ENCODE measurements at regions not wholly inside any gene's neighbourhood (a gene's known extent, or its start where the extent isn't known, plus 50 kb on each side); places are given as distances from the start of the nearest gene placed in this dataset.

GRCh38 chr7:118664498-118664897 is 440.0 kb downstream of the ANKRD7 start:
- no peak overlapping the region for H3K4me3 ChIP-seq
- intact Hi-C loops (cut with DNase I), result no loop called here
- H3K9me3 ChIP-seq, result no peaks in the 10 kb centered on the region
- no peak for TF ChIP-seq POLR2A (IDR thresholded peaks at IDR 0.05)
- TF ChIP-seq, protein P1, sequence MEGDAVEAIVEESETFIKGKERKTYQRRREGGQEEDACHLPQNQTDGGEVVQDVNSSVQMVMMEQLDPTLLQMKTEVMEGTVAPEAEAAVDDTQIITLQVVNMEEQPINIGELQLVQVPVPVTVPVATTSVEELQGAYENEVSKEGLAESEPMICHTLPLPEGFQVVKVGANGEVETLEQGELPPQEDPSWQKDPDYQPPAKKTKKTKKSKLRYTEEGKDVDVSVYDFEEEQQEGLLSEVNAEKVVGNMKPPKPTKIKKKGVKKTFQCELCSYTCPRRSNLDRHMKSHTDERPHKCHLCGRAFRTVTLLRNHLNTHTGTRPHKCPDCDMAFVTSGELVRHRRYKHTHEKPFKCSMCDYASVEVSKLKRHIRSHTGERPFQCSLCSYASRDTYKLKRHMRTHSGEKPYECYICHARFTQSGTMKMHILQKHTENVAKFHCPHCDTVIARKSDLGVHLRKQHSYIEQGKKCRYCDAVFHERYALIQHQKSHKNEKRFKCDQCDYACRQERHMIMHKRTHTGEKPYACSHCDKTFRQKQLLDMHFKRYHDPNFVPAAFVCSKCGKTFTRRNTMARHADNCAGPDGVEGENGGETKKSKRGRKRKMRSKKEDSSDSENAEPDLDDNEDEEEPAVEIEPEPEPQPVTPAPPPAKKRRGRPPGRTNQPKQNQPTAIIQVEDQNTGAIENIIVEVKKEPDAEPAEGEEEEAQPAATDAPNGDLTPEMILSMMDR (IDR thresholded peaks at IDR 0.05), result no peak
- H3K4me1 ChIP-seq, result no peaks in the 10 kb centered on the region
- no peak overlapping the region for H3K27ac ChIP-seq
- H3K36me3 ChIP-seq, result no peaks in the 10 kb centered on the region
- ATAC-seq (no peak), DNase-seq (no peak)
- no peaks in the 10 kb centered on the region for H3K27me3 ChIP-seq
- 24 to 47% (median 41%) methylated on average over 1 of the region's 1 CpG for WGBS, 4 donors

DNA sequence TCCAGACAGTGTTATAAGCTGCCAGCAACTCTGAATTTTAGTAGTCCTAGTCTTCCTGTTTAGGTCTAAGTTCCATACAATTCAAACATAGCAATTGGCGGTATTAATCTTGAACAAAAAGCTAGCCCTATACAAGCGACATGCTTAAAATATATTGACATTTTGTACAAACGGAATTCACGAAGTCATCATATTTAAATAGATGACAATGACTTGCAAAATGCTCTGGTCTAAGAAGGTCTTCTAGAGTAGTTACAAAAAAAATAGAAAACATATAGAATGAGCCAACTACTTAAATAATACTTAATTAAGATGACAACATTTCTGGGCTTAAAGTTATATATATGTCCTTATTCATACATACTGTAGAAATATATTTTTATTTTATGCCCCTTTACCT is 446.6 kb downstream of the ANKRD7 start:
- intact Hi-C loops (cut with DNase I), result no loop called here
- 83 to 90% (median 87%) methylated on average over 4 of the region's 4 CpGs for WGBS, 4 donors

GRCh38 chr7:118684796-118685195 is 460.3 kb downstream of the ANKRD7 start:
- Histone ChIP-seq H3K27ac (no peak overlapping the region), H3K4me1 (no peaks in the 10 kb centered on the region), H3K36me3 (no peaks in the 10 kb centered on the region), H3K9me3 (no peaks in the 10 kb centered on the region), H3K4me3 (no peak overlapping the region), H3K27me3 (no peaks in the 10 kb centered on the region)
- ATAC-seq (no peak), DNase-seq (no peak)
- TF ChIP-seq, protein P1 (IDR thresholded peaks at IDR 0.05), result no peak
- no peak for TF ChIP-seq POLR2A (IDR thresholded peaks at IDR 0.05)
- intact Hi-C loops (cut with DNase I), result no loop called here

More for the DNA sequence above, 446.6 kb downstream of the ANKRD7 start:
- H3K27me3 ChIP-seq, result no peaks in the 10 kb centered on the region
- TF ChIP-seq POLR2A (IDR thresholded peaks at IDR 0.05), result no peak
- TF ChIP-seq, protein P1 (IDR thresholded peaks at IDR 0.05), result no peak
- DNase-seq, result no peak
- no peaks in the 10 kb centered on the region for H3K36me3 ChIP-seq
- H3K27ac ChIP-seq, result no peak overlapping the region
- no peak for ATAC-seq
- no peaks in the 10 kb centered on the region for H3K4me1 ChIP-seq
- H3K9me3 ChIP-seq, result no peaks in the 10 kb centered on the region
- H3K4me3 ChIP-seq, result no peak overlapping the region

DNA sequence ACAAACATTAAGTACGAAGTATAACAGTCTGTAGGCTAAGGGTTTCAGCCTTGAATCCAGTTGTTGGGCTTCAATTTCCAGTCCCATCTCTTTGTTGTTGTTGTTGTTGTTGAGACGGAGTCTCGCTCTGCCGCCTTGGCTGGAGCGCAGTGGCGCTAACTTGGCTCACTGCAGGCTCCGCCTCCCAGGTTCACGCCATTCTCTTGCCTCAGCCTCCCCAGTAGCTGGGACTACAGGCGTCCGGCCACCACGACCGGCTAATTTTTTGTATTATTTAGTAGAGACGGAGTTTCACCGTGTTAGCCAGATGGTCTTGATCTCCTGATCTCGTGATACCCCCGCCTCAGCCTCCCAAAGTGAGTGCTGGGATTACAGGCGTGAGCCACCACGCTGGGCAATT is 464.9 kb downstream of the ANKRD7 start:
- Histone ChIP-seq H3K4me3 (no peak overlapping the region), H3K4me1 (no peaks in the 10 kb centered on the region), H3K36me3 (no peaks in the 10 kb centered on the region), H3K27me3 (no peaks in the 10 kb centered on the region), H3K9me3 (no peaks in the 10 kb centered on the region), H3K27ac (no peak overlapping the region)
- DNase-seq, result peak in 1 of 5 donors; percentile 28
- intact Hi-C loops (cut with DNase I), result no loop called here
- 91 to 95% (median 91%) methylated on average over 18 of the region's 18 CpGs for WGBS, 4 donors
- ATAC-seq, result no peak
- no peak for TF ChIP-seq POLR2A (IDR thresholded peaks at IDR 0.05)
- TF ChIP-seq, protein P1 (IDR thresholded peaks at IDR 0.05), result no peak

Data from heart left ventricle (tissue), 16 donors.